HepG2 (cell line): ENCODE measurements at regions not wholly inside any gene's neighbourhood (a gene's known extent, or its start where the extent isn't known, plus 50 kb on each side); places are given as distances from the start of the nearest gene placed in this dataset.

Experiments
- DBP ChIP-seq: sonication (generic); formaldehyde crosslinking; IDR thresholded peaks from 2 replicates; pipeline ENCODE4 v1.4.0; 2020; ENCODE audit warnings: missing genetic modification reagents; ENCODE audit errors: not compliant biosample characterization
- ELK4 ChIP-seq: sonication (generic); formaldehyde crosslinking; IDR thresholded peaks from 2 replicates; pipeline ENCODE4 v1.9.0; 2021; ENCODE audit warnings: missing genetic modification reagents, borderline replicate concordance
- JDP2 ChIP-seq: sonication (generic); formaldehyde crosslinking; IDR thresholded peaks from 2 replicates; pipeline ENCODE4 v1.8.1; 2022; ENCODE audit warnings: missing genetic modification reagents, borderline replicate concordance
- ZBTB34 ChIP-seq: sonication (generic); formaldehyde crosslinking; IDR thresholded peaks from 2 replicates; pipeline ENCODE4 v1.8.0; 2022; ENCODE audit warnings: mild to moderate bottlenecking, missing genetic modification reagents
- ZHX2 ChIP-seq, 2 experiments: sonication (generic) in 1 of 2; formaldehyde crosslinking in 1 of 2; IDR thresholded peaks; 2 replicates each; pipeline versions ENCODE4 v1.6.1 to v1.9.0; 2014 to 2022; ENCODE audit warnings: antibody characterized with exemption in 1 of 2, borderline replicate concordance in 1 of 2, inconsistent platforms in 1 of 2, low read depth in 1 of 2, missing genetic modification reagents in 1 of 2
- ZNF318 ChIP-seq: sonication (generic); formaldehyde crosslinking; IDR thresholded peaks from 2 replicates; pipeline ENCODE4 v1.4.0; 2020; ENCODE audit warnings: mild to moderate bottlenecking, missing genetic modification reagents
- ZNF549 ChIP-seq: sonication (generic); formaldehyde crosslinking; IDR thresholded peaks from 2 replicates; pipeline ENCODE4 v1.5.0; 2020; ENCODE audit warnings: missing genetic modification reagents
- TF ChIP-seq, protein P1 (sequence below): sonication (generic); formaldehyde crosslinking; IDR thresholded peaks from 2 replicates; pipeline ENCODE4 v1.5.1; 2020; ENCODE audit warnings: mild to moderate bottlenecking, moderate library complexity, missing genetic modification reagents

DNA sequence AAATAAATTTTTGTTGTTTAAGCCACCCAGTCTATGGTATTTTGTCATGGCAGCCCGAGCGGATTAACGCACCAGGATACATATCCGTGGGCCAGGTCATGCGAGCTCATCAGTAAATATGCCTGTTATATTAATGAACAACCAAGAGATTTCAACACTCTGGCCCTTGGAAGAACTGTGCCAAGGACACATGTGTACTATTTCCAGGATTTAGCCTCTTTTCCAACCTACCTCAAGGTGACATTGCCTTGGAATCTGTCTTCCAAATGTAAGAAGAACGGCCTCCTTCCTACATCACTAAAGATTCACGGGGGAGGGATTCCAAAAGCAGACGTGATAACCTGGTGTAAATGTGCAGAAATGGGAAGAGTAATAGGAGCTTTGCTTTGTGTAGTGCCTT, 72.8 kb upstream of the DYNLRB2 start (continued):
- TF ChIP-seq ELK4 (CRISPR knock-in tag) = no peak
- no peak for TF ChIP-seq ZNF318
- no peak for TF ChIP-seq ZNF549 (CRISPR knock-in tag)
- no peak for TF ChIP-seq JDP2 (CRISPR knock-in tag)
- no peak for TF ChIP-seq ZBTB34 (CRISPR knock-in tag)
- TF ChIP-seq, protein P1, sequence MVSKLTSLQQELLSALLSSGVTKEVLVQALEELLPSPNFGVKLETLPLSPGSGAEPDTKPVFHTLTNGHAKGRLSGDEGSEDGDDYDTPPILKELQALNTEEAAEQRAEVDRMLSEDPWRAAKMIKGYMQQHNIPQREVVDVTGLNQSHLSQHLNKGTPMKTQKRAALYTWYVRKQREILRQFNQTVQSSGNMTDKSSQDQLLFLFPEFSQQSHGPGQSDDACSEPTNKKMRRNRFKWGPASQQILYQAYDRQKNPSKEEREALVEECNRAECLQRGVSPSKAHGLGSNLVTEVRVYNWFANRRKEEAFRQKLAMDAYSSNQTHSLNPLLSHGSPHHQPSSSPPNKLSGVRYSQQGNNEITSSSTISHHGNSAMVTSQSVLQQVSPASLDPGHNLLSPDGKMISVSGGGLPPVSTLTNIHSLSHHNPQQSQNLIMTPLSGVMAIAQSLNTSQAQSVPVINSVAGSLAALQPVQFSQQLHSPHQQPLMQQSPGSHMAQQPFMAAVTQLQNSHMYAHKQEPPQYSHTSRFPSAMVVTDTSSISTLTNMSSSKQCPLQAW (CRISPR knock-in tag) = peak; percentile 36; the same call in 1 of the 2 replicates
- no peak for TF ChIP-seq ZHX2 (IDR thresholded peaks at IDR 0.05; ENCODE audit: low read depth)
- TF ChIP-seq ZHX2 (CRISPR knock-in tag; IDR thresholded peaks at IDR 0.05; ENCODE audit: borderline replicate concordance) = no peak
- TF ChIP-seq DBP (CRISPR knock-in tag) = no peak
